Globus pallidus (tissue), 1 donor: ENCODE measurements at regions not wholly inside any gene's neighbourhood (a gene's known extent, or its start where the extent isn't known, plus 50 kb on each side); places are given as distances from the start of the nearest gene placed in this dataset.
A peak's percentile ranks its signal among the peaks of the same experiment; 100 is the strongest.

Experiments
- DNase-seq: peaks from one replicate; pipeline ENCODE4 v3.0.0-alpha.2; 2015; ENCODE audit warnings: low spot score

DNA sequence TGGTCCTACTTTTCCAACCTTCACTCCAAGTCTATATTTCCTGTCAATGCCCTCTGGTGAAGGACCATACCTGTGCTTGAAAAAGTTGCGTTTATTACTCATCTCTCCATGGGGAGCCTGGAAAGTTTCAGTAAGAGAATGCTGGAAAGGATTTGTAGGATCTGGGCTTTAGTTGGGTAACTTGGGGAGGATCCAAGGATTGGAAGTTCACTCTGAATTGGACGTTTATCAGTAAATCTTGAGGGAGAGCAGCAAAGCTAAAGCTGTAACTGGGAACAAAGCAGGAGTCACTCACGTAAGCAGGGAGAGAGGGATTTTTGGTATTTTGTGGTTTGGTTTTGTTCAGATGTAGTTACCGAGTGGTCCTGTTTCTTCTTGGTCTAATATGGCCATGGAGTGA lies 51.4 kb upstream of the NPVF start:
- DNase-seq: no peak

GRCh38 chr7:25280181-25280580 lies 51.9 kb upstream of the NPVF start:
- DNase-seq: no peak

DNA sequence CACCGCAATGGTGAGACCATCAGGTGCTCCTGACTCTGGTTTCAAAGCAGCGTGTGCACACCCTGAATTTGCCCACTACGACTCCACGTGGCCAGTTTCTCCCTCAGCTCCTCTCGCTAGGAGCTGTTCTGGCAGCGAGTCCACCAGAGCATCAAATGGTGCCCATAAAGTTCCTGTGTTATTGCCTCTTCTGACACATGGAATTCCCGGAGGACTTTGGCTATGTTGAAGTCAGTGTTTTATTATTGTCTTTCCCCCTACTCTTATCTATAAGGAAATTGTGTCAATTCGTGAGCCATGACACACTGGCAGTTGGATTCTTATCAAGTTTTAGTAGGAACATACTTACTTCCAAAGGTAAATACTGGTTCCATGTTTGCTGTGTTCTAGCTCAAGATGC lies 53.9 kb upstream of the NPVF start:
- no peak for DNase-seq

DNA sequence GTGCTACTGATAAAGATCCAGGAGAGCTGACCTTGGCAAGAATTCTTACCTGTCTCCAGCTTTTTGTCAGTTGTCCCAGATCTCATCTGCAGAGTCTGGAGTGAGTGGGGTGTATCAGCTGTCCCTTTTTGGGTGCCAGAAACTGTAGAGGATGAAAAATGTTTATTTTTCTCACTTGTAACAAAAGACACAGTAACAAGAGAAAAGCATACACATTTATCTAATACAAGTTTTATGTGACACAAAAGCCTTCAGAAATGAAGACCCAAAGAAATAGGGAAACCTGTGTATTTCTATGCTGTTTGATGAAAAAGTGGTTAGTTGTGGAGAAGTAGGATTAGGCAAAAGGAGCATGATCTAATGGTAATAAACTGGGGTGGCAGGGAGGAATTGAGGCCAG lies 58.5 kb upstream of the NPVF start:
- no peak for DNase-seq

DNA sequence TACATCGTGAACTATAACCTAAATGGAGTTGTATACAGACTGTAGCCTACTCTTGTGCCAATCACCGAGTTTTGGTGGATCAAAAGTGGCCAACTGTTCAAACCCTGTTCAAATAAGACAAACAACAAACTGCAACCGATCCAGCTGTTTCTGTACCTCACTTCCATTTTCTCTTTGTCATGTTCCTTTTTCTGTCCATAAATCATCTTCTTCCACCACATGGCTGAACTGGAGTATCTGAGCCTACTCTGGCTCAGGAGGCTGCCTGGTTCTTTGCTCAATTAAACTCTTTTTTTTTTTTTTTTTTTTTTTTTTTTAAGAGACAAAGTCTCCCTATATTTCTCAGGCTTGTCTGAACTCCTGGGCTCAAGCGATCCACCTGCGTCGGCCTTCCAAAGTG lies 59.0 kb upstream of the NPVF start:
- no peak for DNase-seq

DNA sequence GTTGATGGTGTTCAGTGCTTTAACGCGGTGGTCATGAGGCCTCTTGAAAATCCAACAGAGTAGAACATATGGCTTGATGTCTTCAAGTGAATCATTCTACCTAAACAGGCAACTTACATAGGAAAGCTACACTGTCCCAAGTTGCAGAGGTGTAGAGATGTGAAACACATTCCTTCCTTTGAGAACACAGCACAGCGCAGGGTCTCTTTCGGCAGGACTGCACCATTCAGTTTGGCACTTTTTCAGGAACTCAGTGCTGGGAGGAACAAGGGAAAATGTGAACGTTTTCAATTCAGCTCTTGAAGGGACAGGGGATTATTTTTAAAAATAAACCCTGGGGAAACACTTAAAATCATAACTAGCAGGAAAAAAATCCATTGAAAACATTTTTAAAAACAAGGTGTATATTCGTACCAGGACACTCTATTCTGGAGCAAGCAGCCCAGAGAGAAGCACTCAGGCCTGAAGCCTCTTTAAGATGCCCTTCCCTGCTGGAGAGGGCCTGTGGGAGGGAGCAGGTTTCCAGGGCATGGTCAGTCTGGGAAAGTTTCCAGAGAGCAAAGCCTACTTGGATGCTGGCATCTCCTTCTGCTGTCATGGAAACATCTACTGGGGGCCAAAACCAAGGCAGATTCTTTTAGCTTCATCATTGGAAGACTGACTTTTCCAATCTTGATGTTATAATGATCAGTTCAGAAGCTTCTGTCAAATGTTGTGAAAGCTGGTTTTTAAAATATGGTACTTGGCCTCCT lies 60.4 kb upstream of the NPVF start:
- peak; percentile 74 for DNase-seq

- no peak for DNase-seq
Measured at GRCh38 chr7:25289518-25289917, 61.2 kb upstream of the NPVF start.

DNA sequence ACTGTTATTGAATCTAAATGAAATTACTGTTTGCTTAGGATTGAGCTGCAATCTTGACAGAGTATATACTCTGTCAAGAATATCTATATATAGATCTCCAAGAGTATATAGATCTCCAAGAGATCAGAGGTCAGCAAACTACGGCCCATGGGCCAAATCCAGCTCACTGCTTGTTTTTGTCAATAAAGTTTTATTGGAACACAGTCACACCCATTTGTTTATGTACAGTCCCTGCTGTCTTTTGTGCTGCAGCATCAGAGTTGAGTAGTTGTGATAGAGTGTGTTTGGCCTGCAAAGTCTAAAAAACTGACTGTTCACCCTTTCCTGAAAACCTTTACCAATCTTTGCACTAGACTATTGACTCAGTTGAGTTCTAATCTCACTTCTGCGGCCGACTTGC lies 66.3 kb upstream of the NPVF start:
- no peak for DNase-seq

- DNase-seq: no peak
Measured at GRCh38 chr7:25295387-25295786, 67.1 kb upstream of the NPVF start.

DNA sequence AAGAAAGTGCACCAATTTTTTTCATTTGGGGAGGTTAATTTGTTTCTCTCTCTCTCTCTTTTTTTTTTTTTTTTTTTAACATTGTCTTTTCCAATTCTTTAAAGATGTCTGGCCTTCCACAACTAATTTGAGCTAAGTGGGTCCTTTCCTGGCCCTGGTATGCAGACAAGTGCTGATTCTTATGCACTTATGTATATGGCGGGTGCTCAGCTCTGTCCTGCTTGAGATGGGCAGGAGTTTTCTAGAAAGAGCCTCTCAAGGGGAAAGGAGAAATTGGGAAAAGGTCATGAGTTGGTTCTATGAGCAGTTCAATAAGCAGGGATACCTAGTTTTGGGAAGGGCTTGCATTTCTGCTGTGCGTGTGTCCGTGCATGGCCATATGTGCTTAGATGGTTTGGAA lies 67.8 kb upstream of the NPVF start:
- DNase-seq: no peak

GRCh38 chr7:25297278-25297677 lies 69.0 kb upstream of the NPVF start:
- DNase-seq: no peak

GRCh38 chr7:25303281-25304181 lies 75.2 kb upstream of the NPVF start:
- DNase-seq: no peak

DNA sequence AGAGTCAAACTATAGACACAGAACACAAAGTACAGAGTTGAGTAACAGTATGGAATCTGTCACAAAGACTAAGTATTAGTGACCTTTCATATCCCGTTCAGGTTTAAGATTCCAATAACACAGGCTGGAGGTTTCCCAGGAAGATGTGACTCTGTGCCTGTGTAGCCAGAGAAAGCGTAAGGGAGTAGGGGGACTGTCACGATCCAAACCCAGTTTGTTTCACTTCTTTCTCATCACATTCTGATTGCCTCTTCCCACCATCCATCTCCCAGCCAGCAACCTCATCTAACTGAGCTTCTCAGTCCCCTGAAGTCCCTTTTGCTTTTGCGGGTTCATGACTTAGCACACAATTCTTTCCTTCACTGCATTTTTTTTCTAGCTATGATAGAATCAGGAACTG lies 76.4 kb upstream of the NPVF start:
- no peak for DNase-seq

GRCh38 chr7:25305831-25306230 lies 77.5 kb upstream of the NPVF start:
- no peak for DNase-seq

DNA sequence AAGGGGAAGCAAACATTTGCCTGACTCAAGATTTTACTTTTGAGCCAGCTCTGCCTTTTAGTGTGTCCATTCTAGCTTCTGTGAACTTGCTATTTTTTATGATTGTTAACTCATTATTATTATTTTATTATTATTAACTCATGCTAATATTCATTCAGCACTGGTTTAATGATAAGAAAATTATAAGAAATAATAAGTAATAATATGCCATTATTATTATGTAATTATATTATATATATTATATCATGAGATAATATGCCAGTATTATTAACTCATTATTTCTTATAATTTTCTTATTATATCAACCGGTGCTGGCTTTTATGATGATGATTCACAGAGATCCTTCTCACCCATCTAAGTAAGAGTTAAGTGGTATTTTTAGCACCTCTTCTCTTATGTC lies 79.3 kb upstream of the NPVF start:
- DNase-seq: no peak

- DNase-seq: peak; percentile 63
Measured at GRCh38 chr7:25308246-25308645, 80.0 kb upstream of the NPVF start.

DNA sequence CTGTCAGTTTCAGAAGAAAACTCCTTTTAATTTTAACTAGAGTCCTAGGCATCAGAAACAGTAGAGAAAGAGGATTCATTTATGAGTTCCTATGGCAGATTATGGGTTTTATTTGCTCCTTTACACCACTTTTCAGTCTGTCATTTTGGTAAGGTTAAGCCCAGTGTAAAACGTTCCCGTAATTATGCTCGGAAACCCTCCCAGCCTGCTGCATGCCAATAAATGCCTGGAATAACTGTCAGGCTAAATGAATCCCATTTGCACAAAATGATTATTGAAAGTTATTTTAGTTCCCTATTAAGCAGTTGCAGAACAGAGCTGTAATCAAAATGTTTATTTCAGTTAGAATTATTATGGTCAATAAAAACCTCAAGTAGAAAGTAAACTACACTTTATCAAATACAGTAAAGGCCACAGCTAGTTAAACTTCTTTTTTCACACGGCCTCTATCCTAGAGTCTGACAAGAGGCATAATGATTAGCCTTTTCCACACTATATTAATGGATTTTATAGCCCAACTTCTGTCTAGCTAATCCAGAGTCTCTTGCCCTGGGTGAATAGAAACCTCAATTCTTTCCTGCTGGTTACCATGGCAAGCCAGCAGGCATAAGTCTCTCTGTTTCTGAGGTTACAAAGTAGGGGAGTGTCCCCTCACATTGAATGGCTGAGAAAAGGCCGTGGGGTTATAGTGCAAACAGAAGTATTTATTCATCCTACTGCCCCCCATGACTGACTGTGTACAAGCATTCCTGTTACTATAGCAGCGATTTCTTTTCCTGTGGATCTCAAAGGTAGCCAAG lies 80.8 kb upstream of the NPVF start:
- no peak for DNase-seq

- no peak for DNase-seq
Measured at GRCh38 chr7:25310896-25311295, 82.6 kb upstream of the NPVF start.

DNA sequence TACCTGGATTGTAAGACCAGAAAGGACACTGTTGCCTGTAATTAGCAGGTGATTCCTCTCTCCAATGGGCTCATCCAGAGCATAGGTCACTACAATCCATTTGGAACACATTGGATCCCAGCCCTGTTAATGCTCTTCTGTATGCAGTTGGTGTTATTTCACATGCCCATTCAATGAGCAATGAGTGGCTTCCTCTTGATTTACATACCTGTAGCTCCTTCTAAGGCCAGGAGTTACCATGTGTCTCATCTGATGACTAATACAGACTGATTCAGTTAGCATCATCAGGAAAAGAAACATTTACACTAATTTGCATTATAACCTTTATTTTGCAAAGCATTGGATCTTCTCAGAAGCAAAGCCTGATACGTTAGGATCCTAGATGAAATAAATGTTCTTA lies 83.1 kb upstream of the NPVF start:
- no peak for DNase-seq

- no peak for DNase-seq
Measured at GRCh38 chr7:25312968-25313367, 84.7 kb upstream of the NPVF start.

GRCh38 chr7:25313526-25313925 lies 85.2 kb upstream of the NPVF start:
- no peak for DNase-seq

DNA sequence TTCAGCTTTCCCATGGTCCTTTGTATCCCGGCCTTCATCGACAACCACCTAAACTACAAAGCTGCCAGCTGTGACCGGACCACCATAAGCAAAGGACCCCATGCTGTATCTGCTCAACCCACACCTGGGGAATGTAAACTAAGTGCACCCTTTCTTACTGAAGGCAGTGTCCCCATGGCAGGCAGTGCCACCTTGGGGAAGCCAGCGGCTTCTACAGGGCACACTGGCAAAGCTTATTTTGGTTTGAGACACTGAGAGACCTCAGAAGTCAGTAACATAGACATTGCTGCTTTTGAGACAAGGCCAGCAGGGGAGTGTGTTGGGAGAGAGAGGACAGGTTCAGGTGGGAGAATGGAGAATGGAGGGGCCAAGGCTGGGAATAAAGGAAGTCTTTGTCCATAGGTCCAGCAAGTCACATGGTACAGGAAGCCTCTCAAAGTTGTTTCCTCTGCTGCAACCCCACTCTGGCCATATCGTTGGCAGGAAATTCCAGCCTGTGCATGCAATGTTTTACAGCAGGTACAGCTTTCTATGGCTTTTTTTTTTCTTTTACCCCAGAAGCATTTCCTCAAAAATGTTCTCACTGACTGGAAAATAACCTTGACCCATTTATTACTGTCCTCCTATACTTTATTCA lies 85.9 kb upstream of the NPVF start:
- no peak for DNase-seq
